Stimulated activated CD4-positive, alpha-beta T cell treated with anti-CD3 and anti-CD28 coated beads, Interleukin-12 subunit alpha, Interleukin-12 subunit beta, amount 100 ng/mL, for 24 hours (primary cell): ENCODE measurements at regions not wholly inside any gene's neighbourhood (a gene's known extent, or its start where the extent isn't known, plus 50 kb on each side); places are given as distances from the start of the nearest gene placed in this dataset.

Experiments used
- DNase-seq, 2 experiments: peaks; one replicate each; pipeline ENCODE4 v3.0.0-alpha.2; 2020; ENCODE audit warnings: low read depth in 2 of 2

- no peak for DNase-seq
Measured at GRCh38 chr14:22338917-22339715, 249.9 kb downstream of the DAD1 start.

GRCh38 chr14:22338381-22338780 is 250.6 kb downstream of the DAD1 start:
- no peak for DNase-seq

- no peak for DNase-seq
Measured at GRCh38 chr14:22337938-22338337, 251.1 kb downstream of the DAD1 start.

DNA sequence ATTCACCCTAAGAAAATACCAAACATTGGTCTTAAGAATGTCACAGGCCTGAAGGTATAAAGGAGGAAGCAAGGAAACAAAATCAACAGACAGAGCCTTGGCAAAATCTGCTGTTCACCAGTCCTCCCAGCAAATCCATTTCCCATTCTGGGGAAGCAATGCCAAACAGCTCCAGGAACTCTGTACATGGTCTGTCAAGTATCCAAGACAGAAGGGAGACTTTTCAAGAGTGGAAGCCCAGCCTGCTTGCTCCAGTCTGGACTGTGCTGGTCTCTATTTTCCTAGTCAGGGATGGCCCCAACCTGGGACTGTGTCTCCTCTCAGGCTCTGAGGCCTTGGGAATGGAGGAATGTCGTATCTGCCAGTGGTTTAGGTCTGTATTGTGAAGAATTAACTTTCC is 251.5 kb downstream of the DAD1 start:
- DNase-seq = no peak

DNA sequence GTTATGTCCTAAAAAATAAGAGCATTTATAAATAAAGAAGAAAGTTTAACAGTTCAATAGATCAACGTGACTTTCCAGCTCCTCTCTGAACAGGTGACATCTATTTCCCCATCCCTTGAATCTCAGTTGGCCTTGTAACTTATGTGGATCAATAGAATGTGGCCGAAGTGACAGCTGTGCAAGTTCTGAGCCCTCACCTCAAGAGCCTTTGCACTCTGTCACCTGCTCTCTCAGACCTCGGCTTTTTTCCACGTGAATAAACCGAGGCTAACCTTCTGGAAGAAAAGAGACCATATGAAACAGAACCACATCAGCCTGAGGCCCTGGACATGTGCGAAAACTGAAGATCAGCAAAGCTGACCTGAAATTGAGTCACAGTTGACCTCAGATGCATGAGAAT is 253.0 kb downstream of the DAD1 start:
- DNase-seq = no peak

- no peak for DNase-seq
Measured at GRCh38 chr14:22334627-22335026, 254.4 kb downstream of the DAD1 start.

- DNase-seq = no peak
Measured at GRCh38 chr14:22334275-22334577, 254.8 kb downstream of the DAD1 start.

GRCh38 chr14:22333422-22334274 is 255.4 kb downstream of the DAD1 start:
- DNase-seq = no peak

- no peak for DNase-seq
Measured at GRCh38 chr14:22332686-22333421, 256.2 kb downstream of the DAD1 start.

DNA sequence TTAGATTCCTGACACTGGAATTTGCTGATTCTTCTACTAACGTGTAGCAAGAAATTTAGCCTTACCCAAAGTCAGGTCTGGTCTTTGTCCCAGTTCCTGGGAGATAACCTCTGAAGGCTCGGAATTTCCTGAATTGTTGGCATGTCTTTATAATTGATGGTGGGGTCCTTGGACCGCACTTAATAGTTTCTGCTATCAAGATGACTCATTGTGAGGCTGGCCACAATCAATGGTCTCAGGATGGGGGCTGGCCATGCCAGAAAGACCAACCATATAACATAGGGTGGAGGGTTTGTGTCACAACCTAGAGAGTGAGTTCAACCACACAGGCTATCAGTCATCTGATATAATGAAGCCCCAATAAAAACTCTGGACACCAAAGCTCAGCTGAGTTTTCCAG is 259.7 kb downstream of the DAD1 start:
- no peak for DNase-seq

- DNase-seq = no peak
Measured at GRCh38 chr14:22325676-22326400, 263.2 kb downstream of the DAD1 start.

- no peak for DNase-seq
Measured at GRCh38 chr14:22320362-22320750, 268.7 kb downstream of the DAD1 start.

- DNase-seq = no peak
Measured at GRCh38 chr14:22319526-22320361, 269.3 kb downstream of the DAD1 start.

DNA sequence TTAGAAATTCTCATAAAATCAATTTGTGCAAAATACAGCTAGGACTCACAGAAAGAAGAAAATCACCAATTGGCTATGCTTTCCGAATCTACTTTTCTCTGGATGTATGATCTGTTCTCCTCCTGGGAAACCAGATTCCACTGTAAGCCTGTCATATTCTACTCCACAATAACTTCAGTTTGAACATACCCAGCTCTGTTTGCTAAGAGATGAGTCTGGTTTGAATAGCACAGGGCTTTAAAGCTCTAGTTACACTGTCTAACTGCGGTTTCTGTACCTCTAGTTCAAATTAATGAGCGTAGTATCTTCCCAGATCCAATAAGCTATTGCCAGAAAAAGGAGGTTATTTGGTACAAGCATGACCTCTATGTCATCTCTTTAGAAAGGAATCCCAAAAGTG is 270.1 kb downstream of the DAD1 start:
- no peak for DNase-seq

- DNase-seq = no peak
Measured at GRCh38 chr14:22316473-22316872, 272.6 kb downstream of the DAD1 start.

DNA sequence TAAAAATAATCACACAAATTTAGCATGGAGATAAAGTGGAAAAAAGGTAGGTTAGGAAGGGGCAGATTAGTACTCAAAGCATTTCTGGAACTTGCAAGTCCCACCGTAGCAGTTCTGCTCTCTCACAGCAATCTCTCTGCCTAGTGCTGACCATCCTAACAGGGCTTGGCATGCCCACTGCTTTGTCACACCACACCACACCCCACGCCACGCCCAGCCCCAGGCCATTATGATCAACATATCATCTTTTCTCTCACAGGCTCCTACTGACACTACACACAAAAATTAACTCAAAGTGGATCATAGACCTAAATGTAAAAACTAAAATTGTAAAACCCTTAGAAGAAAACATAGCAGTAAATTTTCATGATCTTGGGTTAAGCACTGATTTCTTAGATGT is 273.7 kb downstream of the DAD1 start:
- DNase-seq = no peak

GRCh38 chr14:22314183-22314820 is 274.7 kb downstream of the DAD1 start:
- DNase-seq = no peak

DNA sequence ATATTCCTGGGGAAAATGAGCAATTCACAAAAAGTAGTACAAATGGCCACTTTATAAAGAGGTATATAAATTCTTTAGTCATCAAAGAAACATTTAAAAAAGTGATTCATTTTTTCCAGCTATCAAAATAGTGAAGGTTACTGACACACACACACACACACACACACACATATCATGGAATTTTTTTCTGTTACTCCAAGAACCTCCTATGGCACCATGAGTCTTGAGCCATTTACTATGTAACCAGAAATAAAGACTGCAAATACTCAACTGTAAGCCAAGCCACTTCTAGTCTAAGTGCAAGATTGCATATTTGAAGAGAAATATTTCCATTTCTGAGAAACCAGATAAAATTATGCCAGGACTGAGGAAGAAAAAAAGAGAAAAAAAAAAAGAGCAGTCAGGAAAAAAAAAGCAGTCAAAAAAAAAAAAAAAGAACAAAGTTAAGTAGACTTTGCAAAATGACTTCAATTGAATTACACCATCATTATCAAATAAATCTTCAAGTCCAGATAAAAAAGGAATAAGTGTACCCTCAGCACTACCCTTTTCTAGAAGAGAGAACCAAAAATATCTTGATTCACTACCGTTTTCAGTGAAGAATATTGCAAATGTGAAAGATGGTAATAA is 275.7 kb downstream of the DAD1 start:
- no peak for DNase-seq

GRCh38 chr14:22311636-22312035 is 277.4 kb downstream of the DAD1 start:
- DNase-seq = no peak

DNA sequence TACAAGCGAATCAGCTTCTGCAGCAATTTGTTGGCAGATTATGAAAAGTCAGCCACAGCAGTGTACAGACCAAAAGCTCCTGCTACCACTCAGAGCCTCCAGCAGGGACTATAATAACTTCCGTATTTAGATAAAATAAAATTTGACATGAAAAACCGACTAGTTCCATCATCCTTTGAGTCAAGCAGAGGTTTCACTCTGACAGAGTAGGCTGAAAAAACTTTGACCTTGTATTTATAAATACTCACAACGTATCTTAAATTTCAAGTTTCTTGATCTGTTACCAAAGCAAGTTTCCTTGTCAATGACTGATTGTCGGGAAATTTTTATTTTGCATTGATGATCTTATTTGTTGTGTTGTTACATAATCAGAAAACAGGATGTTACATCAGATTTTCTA is 283.4 kb downstream of the DAD1 start:
- no peak for DNase-seq
